OCI-LY3 (cell line): ENCODE measurements at regions not wholly inside any gene's neighbourhood (a gene's known extent, or its start where the extent isn't known, plus 50 kb on each side); places are given as distances from the start of the nearest gene placed in this dataset.
A peak's percentile ranks its signal among the peaks of the same experiment; 100 is the strongest.

ENCODE experiments used
- EZH2phosphoT487 ChIP-seq: fragments of 200-600 bp; shearing (Covaris generic); IDR thresholded peaks from 2 replicates; pipeline ENCODE4 v1.6.1; 2018; ENCODE audit warnings: antibody characterized with exemption, mixed run types, low read depth
- TF ChIP-seq, protein P1 (sequence below): fragments of 200-600, 300-600 bp; sonication (generic); IDR thresholded peaks from 2 replicates; pipeline ENCODE4 v1.5.1; 2014; ENCODE audit warnings: antibody characterized with exemption, low read length, low read depth

GRCh38 chr10:10870523-10871241, 147.0 kb upstream of the CELF2 start:
- TF ChIP-seq, protein P1, sequence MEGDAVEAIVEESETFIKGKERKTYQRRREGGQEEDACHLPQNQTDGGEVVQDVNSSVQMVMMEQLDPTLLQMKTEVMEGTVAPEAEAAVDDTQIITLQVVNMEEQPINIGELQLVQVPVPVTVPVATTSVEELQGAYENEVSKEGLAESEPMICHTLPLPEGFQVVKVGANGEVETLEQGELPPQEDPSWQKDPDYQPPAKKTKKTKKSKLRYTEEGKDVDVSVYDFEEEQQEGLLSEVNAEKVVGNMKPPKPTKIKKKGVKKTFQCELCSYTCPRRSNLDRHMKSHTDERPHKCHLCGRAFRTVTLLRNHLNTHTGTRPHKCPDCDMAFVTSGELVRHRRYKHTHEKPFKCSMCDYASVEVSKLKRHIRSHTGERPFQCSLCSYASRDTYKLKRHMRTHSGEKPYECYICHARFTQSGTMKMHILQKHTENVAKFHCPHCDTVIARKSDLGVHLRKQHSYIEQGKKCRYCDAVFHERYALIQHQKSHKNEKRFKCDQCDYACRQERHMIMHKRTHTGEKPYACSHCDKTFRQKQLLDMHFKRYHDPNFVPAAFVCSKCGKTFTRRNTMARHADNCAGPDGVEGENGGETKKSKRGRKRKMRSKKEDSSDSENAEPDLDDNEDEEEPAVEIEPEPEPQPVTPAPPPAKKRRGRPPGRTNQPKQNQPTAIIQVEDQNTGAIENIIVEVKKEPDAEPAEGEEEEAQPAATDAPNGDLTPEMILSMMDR: no peak
- TF ChIP-seq EZH2phosphoT487: 0 out of 2 replicates have a peak, but pooled peaks have one; percentile 54
